ENCODE measurements at regions not wholly inside any gene's neighbourhood (a gene's known extent, or its start where the extent isn't known, plus 50 kb on each side); places are given as distances from the start of the nearest gene placed in this dataset.

DNA sequence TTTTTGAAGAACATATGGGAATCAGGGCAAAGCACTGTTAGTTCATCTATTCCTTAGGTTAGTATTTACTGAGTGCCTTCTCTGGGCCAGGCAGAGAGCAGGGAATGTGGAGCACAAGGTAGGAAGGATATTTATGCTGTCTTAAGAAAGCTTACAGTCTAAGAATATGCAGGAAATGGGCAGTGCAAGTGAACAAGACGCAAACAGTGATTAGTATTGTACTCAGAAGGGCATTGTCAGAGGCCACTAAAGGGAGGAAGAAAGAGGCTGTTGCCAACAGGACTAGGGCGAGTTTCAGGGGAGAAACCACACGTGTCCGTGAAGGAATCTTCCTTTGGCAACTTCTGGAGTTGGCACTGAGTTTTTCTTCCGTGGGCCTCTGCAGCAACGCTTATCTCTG is 552.8 kb upstream of the COBL start:
- TF ChIP-seq CTCF (IDR thresholded peaks at IDR 0.05) (no peak), ZFX (IDR thresholded peaks at IDR 0.05; ENCODE audit: borderline replicate concordance) (no peak)

All from 22Rv1 (cell line).